ENCODE measurements at regions not wholly inside any gene's neighbourhood (a gene's known extent, or its start where the extent isn't known, plus 50 kb on each side); places are given as distances from the start of the nearest gene placed in this dataset.

DNA sequence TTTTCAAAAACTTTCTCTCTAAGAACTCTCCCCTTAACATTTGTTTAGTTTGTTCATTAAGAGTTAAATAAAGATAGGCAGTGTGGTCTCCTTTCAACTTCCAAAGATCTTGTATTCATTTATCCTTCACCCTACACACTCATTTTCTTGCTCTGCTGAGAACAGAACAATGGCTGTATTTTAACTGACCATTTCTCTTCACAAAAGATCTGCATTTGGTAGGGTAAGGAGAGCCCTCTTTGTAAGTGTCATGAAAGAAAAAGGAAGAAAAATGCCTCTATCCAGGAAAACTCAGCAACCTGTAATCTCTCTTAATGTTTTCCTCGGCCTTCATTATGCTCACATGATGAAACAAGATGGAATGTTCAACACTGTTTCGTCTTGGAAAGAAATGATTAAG lies 193.7 kb upstream of the TLE4 start:
- CTCF ChIA-PET = no interaction called here
- no peak overlapping the region for H3K27ac ChIP-seq (ENCODE audit: insufficient read depth, low read depth, low read length)

DNA sequence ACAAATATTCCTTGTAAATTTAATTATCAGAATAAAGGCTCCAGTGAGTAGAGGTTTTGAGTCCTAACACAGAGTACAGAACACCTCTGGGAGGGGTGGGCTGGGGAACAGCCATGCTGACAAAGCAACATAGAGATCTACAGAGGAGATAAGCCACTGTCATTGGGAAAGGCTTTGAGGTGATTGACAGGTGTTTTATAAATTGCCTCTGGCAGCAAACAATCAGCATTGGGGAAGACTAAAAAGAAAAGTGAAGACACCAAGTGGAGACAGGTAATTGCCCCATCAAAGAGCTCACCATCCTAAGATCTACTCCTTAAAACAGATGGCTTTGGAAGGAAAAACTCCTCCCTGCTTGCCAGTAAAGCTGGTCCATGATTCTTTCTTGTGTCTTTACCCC lies 189.7 kb upstream of the TLE4 start:
- no TSS peak for BruUV-seq (replicated peaks)
- ChIA-PET CTCF (no interaction called here), POLR2A (no interaction called here)
- Histone ChIP-seq H3K27ac (ENCODE audit: insufficient read depth, low read depth, low read length) (no peak overlapping the region), H4K20me1 (replicated peaks; ENCODE audit: control insufficient read depth, extremely low read depth, insufficient read depth, low read length) (no peaks in the 10 kb centered on the region), H3K9me3 (replicated peaks; ENCODE audit: control insufficient read depth, insufficient read depth, low read length) (no peaks in the 10 kb centered on the region), H3K36me3 (ENCODE audit: control insufficient read depth in 2 of 2, extremely low read depth in 1 of 2, insufficient read depth in 2 of 2, low read length in 2 of 2) (no peaks in the 10 kb centered on the region), H3K9ac (replicated peaks; ENCODE audit: extremely low read depth, insufficient read depth, low read length) (no peak overlapping the region), H2AFZ (ENCODE audit: low read depth, low read length) (no peak overlapping the region), H3K4me1 (ENCODE audit: control insufficient read depth, extremely low read depth, insufficient read depth, low read length) (no peaks in the 10 kb centered on the region), H3K79me2 (ENCODE audit: control insufficient read depth, insufficient read depth, low read length) (no peaks in the 10 kb centered on the region), H3K4me3 (replicated peaks in 1 of 3; ENCODE audit: insufficient read depth in 1 of 3, low read depth in 1 of 3, low read length in 3 of 3) (no peak overlapping the region), H3K4me2 (ENCODE audit: insufficient read depth, low read length) (no peak overlapping the region), H3K27me3 (ENCODE audit: control insufficient read depth in 2 of 2, insufficient read depth in 2 of 2, low read length in 2 of 2) (no peaks in the 10 kb centered on the region), H3K9me1 (replicated peaks; ENCODE audit: control insufficient read depth, extremely low read depth, insufficient read depth, low read length) (no peaks in the 10 kb centered on the region)
- intact Hi-C loops (cut with micrococcal nuclease) (no loop called here), dilution Hi-C loops (cut with MboI; ENCODE audit: extremely low pct_ligation_motif_present, low sequenced_read_pairs) (no loop called here)
- TF ChIP-seq JUN (IDR thresholded peaks at IDR 0.05; ENCODE audit: borderline replicate concordance, insufficient read depth, insufficient read length, low read depth) (no peak), CTCF (IDR thresholded peaks at IDR 0.05; ENCODE audit: extremely low read depth in 1 of 2, insufficient read depth in 1 of 2, low read depth in 1 of 2, low read length in 2 of 2) (no peak), MYC (IDR thresholded peaks at IDR 0.05; ENCODE audit: low read depth, low read length) (no peak), GATA2 (IDR thresholded peaks at IDR 0.05; ENCODE audit: insufficient read depth, insufficient read length, low read depth, low read length) (no peak), FOS (IDR thresholded peaks at IDR 0.05; ENCODE audit: borderline replicate concordance, insufficient read depth, low read length) (no peak), POLR2A (IDR thresholded peaks at IDR 0.05; ENCODE audit: low read depth, low read length) (no peak), POLR2AphosphoS5 (IDR thresholded peaks at IDR 0.05; ENCODE audit: insufficient read depth, low read depth, low read length) (no peak), EZH2 (IDR thresholded peaks at IDR 0.05; ENCODE audit: borderline replicate concordance, low read depth, low read length, severe bottlenecking) (no peak)
- FAIRE-seq (no peak), DNase-seq (ENCODE audit: low read depth, low spot score) (no peak)

More for the DNA sequence above, 193.7 kb upstream of the TLE4 start:
- Histone ChIP-seq H3K4me3 (replicated peaks in 1 of 3; ENCODE audit: insufficient read depth in 1 of 3, low read depth in 1 of 3, low read length in 3 of 3) (no peak overlapping the region), H3K36me3 (ENCODE audit: control insufficient read depth in 2 of 2, extremely low read depth in 1 of 2, insufficient read depth in 2 of 2, low read length in 2 of 2) (no peaks in the 10 kb centered on the region), H4K20me1 (replicated peaks; ENCODE audit: control insufficient read depth, extremely low read depth, insufficient read depth, low read length) (no peaks in the 10 kb centered on the region), H3K79me2 (ENCODE audit: control insufficient read depth, insufficient read depth, low read length) (no peaks in the 10 kb centered on the region), H3K9me3 (replicated peaks; ENCODE audit: control insufficient read depth, insufficient read depth, low read length) (no peaks in the 10 kb centered on the region), H3K9ac (replicated peaks; ENCODE audit: extremely low read depth, insufficient read depth, low read length) (no peak overlapping the region), H3K4me1 (ENCODE audit: control insufficient read depth, extremely low read depth, insufficient read depth, low read length) (no peaks in the 10 kb centered on the region), H3K4me2 (ENCODE audit: insufficient read depth, low read length) (no peak overlapping the region), H3K9me1 (replicated peaks; ENCODE audit: control insufficient read depth, extremely low read depth, insufficient read depth, low read length) (no peaks in the 10 kb centered on the region), H2AFZ (ENCODE audit: low read depth, low read length) (no peak overlapping the region), H3K27me3 (ENCODE audit: control insufficient read depth in 2 of 2, insufficient read depth in 2 of 2, low read length in 2 of 2) (no peaks in the 10 kb centered on the region)
- dilution Hi-C loops (cut with MboI; ENCODE audit: extremely low pct_ligation_motif_present, low sequenced_read_pairs) (no loop called here), intact Hi-C loops (cut with micrococcal nuclease) (no loop called here)
- FAIRE-seq (no peak), DNase-seq (ENCODE audit: low read depth, low spot score) (no peak)
- TF ChIP-seq FOS (IDR thresholded peaks at IDR 0.05; ENCODE audit: borderline replicate concordance, insufficient read depth, low read length) = no peak
- TF ChIP-seq CTCF (IDR thresholded peaks at IDR 0.05; ENCODE audit: extremely low read depth in 1 of 2, insufficient read depth in 1 of 2, low read depth in 1 of 2, low read length in 2 of 2) = no peak
- TF ChIP-seq POLR2A (IDR thresholded peaks at IDR 0.05; ENCODE audit: low read depth, low read length) = no peak
- no peak for TF ChIP-seq GATA2 (IDR thresholded peaks at IDR 0.05; ENCODE audit: insufficient read depth, insufficient read length, low read depth, low read length)
- BruUV-seq (replicated peaks) = no TSS peak
- POLR2A ChIA-PET = no interaction called here
